H1 (cell line): ENCODE measurements at regions not wholly inside any gene's neighbourhood (a gene's known extent, or its start where the extent isn't known, plus 50 kb on each side); places are given as distances from the start of the nearest gene placed in this dataset.

Experiments
- CBX5 ChIP-seq: fragments of 300-800, 300-1000 bp; sonication (generic); IDR thresholded peaks from 2 replicates; pipeline ENCODE4 v1.7.1; 2016; ENCODE audit warnings: antibody characterized with exemption, low read length, low read depth
- CTCF ChIP-seq, 3 experiments: IDR thresholded peaks; 1 replicate in 2 of 3; 2 replicates in 1 of 3; pipeline versions ENCODE4 v1.5.1 to v1.6.1; 2011; ENCODE audit warnings: low read length in 3 of 3, mild to moderate bottlenecking in 3 of 3, inconsistent platforms in 2 of 3, low read depth in 1 of 3, moderate library complexity in 1 of 3; ENCODE audit not compliant: insufficient read depth in 1 of 3; ENCODE audit errors: control extremely low read depth in 1 of 3
- EP300 ChIP-seq, 2 experiments: IDR thresholded peaks; 1 replicate in 1 of 2; 2 replicates in 1 of 2; pipeline ENCODE4 v1.6.1; 2011 to 2012; ENCODE audit warnings: low read depth in 2 of 2, low read length in 2 of 2, mild to moderate bottlenecking in 2 of 2, borderline replicate concordance in 1 of 2, inconsistent platforms in 1 of 2, moderate library complexity in 1 of 2
- EZH2 ChIP-seq: fragments of 200-600 bp; sonication (generic); IDR thresholded peaks from 2 replicates; pipeline ENCODE4 v1.7.1; 2012; ENCODE audit warnings: low read depth, mild to moderate bottlenecking, moderate library complexity, low read length, inconsistent platforms; ENCODE audit not compliant: severe bottlenecking
- GTF2F1 ChIP-seq: IDR thresholded peaks from 2 replicates; pipeline ENCODE4 v1.6.1; 2012; ENCODE audit warnings: low read depth, low read length, improper control_type of control experiment, borderline replicate concordance
- JUND ChIP-seq: IDR thresholded peaks from 2 replicates; pipeline ENCODE4 v1.6.1; 2011; ENCODE audit warnings: mild to moderate bottlenecking, improper control_type of control experiment, low read length
- MAX ChIP-seq: IDR thresholded peaks from 2 replicates; pipeline ENCODE4 v1.6.1; 2012; ENCODE audit warnings: inconsistent platforms
- POLR2A ChIP-seq, 2 experiments: IDR thresholded peaks; 1 replicate in 1 of 2; 2 replicates in 1 of 2; pipeline ENCODE4 v1.6.1; 2011; ENCODE audit warnings: low read depth in 2 of 2, low read length in 2 of 2, mild to moderate bottlenecking in 2 of 2; ENCODE audit errors: control extremely low read depth in 1 of 2
- RAD21 ChIP-seq, 2 experiments: IDR thresholded peaks in 1 of 2; conservative IDR thresholded peaks in 1 of 2; 2 replicates each; pipeline ENCODE4 v1.6.1; 2011; ENCODE audit warnings: low read depth in 2 of 2, low read length in 2 of 2, improper control_type of control experiment in 1 of 2, inconsistent platforms in 1 of 2, mild to moderate bottlenecking in 1 of 2, moderate library complexity in 1 of 2
- RFX5 ChIP-seq: IDR thresholded peaks from 2 replicates; pipeline ENCODE4 v1.6.1; 2011; ENCODE audit warnings: low read depth, low read length, improper control_type of control experiment, borderline replicate concordance
- SAP30 ChIP-seq: fragments of 300-600 bp; sonication (generic); IDR thresholded peaks from 2 replicates; pipeline ENCODE4 v1.7.1; 2012; ENCODE audit warnings: low read length, moderate library complexity, mild to moderate bottlenecking, inconsistent platforms; ENCODE audit not compliant: insufficient read depth, insufficient replicate concordance
- ZNF274 ChIP-seq: IDR thresholded peaks from 2 replicates; pipeline ENCODE4 v1.7.0; 2012; ENCODE audit warnings: low read length, borderline replicate concordance; ENCODE audit errors: extremely low read depth

GRCh38 chr20:1778338-1778737 lies 116.9 kb upstream of the SIRPA start:
- no peak for TF ChIP-seq CBX5
- TF ChIP-seq CTCF (IDR thresholded peaks at IDR 0.05; ENCODE audit: control extremely low read depth in 1 of 3, insufficient read depth in 1 of 3, low read depth in 1 of 3, low read length in 3 of 3): no peak
- no peak for TF ChIP-seq POLR2A (IDR thresholded peaks at IDR 0.05; ENCODE audit: control extremely low read depth in 1 of 2, low read depth in 2 of 2, low read length in 2 of 2)
- TF ChIP-seq MAX: no peak
- TF ChIP-seq EP300 (IDR thresholded peaks at IDR 0.05; ENCODE audit: borderline replicate concordance in 1 of 2, low read depth in 2 of 2, low read length in 2 of 2): no peak
- TF ChIP-seq SAP30: no peak
- no peak for TF ChIP-seq ZNF274
- TF ChIP-seq EZH2: no peak
- TF ChIP-seq GTF2F1: no peak
- TF ChIP-seq RAD21 (IDR thresholded peaks at IDR 0.05 in 1 of 2, conservative IDR thresholded peaks at IDR 0.05 in 1 of 2; ENCODE audit: low read depth in 2 of 2, low read length in 2 of 2): no peak
- TF ChIP-seq JUND: no peak
- no peak for TF ChIP-seq RFX5
